GM12878 (cell line): ENCODE measurements at regions not wholly inside any gene's neighbourhood (a gene's known extent, or its start where the extent isn't known, plus 50 kb on each side); places are given as distances from the start of the nearest gene placed in this dataset.

Experiments used
- ATAC-seq: fragments of 200-7000 bp; cut with Tn5 transposase; 3 replicates; pipeline ENCODE4 v1.9.1; 2020; ENCODE audit warnings: mild to moderate bottlenecking, moderate library complexity
- BruUV-seq: library from RNA; stranded (reverse); fragments of 400-500 nt; replicated peaks from 2 replicates; lab custom pipeline; 2021; lab: Mats Ljungman, UMichigan
- CTCF ChIA-PET: fragments of 300-600 bp; sonication (Branson Sonifier 250); formaldehyde crosslinking; extraction: SDS; loops from one replicate; lab custom pipeline; 2021; ENCODE audit warnings: inconsistent platforms; lab: Yijun Ruan, JAX
- POLR2A ChIA-PET: fragments of 350-600 bp; formaldehyde crosslinking; extraction: SDS; loops from one replicate; lab custom pipeline; 2021; ENCODE audit warnings: inconsistent platforms; lab: Charles Lee
- RAD21 ChIA-PET: fragments of 300-600 bp; sonication (Branson Sonifier 250); formaldehyde crosslinking; loops from one replicate; lab custom pipeline; 2023; ENCODE audit warnings: antibody characterized with exemption; ENCODE audit not compliant: unreplicated experiment; lab: Charles Lee
- SMC1A ChIA-PET: fragments of 300-600 bp; sonication (Branson Sonifier 250); formaldehyde crosslinking; loops from one replicate; lab custom pipeline; 2023; ENCODE audit not compliant: unreplicated experiment, uncharacterized antibody; lab: Charles Lee
- DNase-seq: peaks from one replicate; pipeline ENCODE4 v3.0.0-alpha.2; 2011; ENCODE audit warnings: low read depth, low spot score
- FAIRE-seq: peaks from 3 replicates; lab custom pipeline; 2011; peaks lifted over from hg19 to GRCh38; lab: Jason Lieb, UNC
- H2AFZ ChIP-seq: 2 replicates; pipeline ENCODE4 v1.6.0; 2011; ENCODE audit warnings: low read depth, low read length, control low read depth; ENCODE audit not compliant: control insufficient read depth
- H3K27ac ChIP-seq: 2 replicates; pipeline ENCODE4 v1.5.1; 2011; ENCODE audit warnings: control low read depth; ENCODE audit not compliant: control insufficient read depth, insufficient read depth
- H3K27me3 ChIP-seq, 2 experiments: replicated peaks in 1 of 2; 2 replicates each; pipeline versions ENCODE4 v1.6.0 to v1.6.1; 2011; ENCODE audit warnings: low read length in 1 of 2; ENCODE audit not compliant: control insufficient read depth in 2 of 2, insufficient read depth in 2 of 2
- H3K36me3 ChIP-seq, 2 experiments: 2 replicates each; pipeline ENCODE4 v1.5.1; 2011; ENCODE audit warnings: low read length in 1 of 2; ENCODE audit not compliant: control insufficient read depth in 2 of 2, insufficient read depth in 2 of 2
- H3K4me1 ChIP-seq: 2 replicates; pipeline ENCODE4 v1.6.1; 2011; ENCODE audit warnings: mild to moderate bottlenecking, low read length, moderate library complexity, mixed read lengths; ENCODE audit not compliant: control insufficient read depth, insufficient read depth
- H3K4me2 ChIP-seq: 2 replicates; pipeline ENCODE4 v1.6.0; 2011; ENCODE audit warnings: control low read depth; ENCODE audit not compliant: control insufficient read depth, insufficient read depth
- H3K4me3 ChIP-seq: fragments of 200-600 bp; sonication (generic); 2 replicates; pipeline ENCODE4 v1.5.1; 2016
- H3K79me2 ChIP-seq: 2 replicates; pipeline ENCODE4 v1.6.0; 2011; ENCODE audit warnings: low read length; ENCODE audit not compliant: control insufficient read depth, insufficient read depth
- H3K9ac ChIP-seq: 2 replicates; pipeline ENCODE4 v1.8.0; 2011; ENCODE audit warnings: low read length, control low read depth, mixed read lengths; ENCODE audit not compliant: control insufficient read depth, insufficient read depth
- H3K9me3 ChIP-seq: replicated peaks from 3 replicates; pipeline ENCODE4 v1.5.1; 2011; ENCODE audit warnings: mild to moderate bottlenecking, low read length; ENCODE audit not compliant: control insufficient read depth, insufficient read depth
- H4K20me1 ChIP-seq: 2 replicates; pipeline ENCODE4 v1.6.0; 2011; ENCODE audit not compliant: control insufficient read depth, insufficient read depth
- CREM ChIP-seq: IDR thresholded peaks from 2 replicates; pipeline ENCODE4 v1.6.1; 2014; ENCODE audit warnings: antibody characterized with exemption, low read depth
- CTCF ChIP-seq, 3 experiments: IDR thresholded peaks in 2 of 3; conservative IDR thresholded peaks in 1 of 3; 2 replicates each; pipeline ENCODE4 v1.5.1; 2011; ENCODE audit warnings: low read depth in 3 of 3, low read length in 3 of 3, mild to moderate bottlenecking in 3 of 3, control low read depth in 2 of 3, moderate library complexity in 2 of 3, inconsistent platforms in 1 of 3, mixed read lengths in 1 of 3; ENCODE audit not compliant: control insufficient read depth in 2 of 3, insufficient read depth in 1 of 3; ENCODE audit errors: extremely low read depth in 1 of 3
- DPF2 ChIP-seq: fragments of 450-650 bp; IDR thresholded peaks from 2 replicates; pipeline ENCODE4 v1.6.1; 2017; ENCODE audit warnings: mild to moderate bottlenecking
- MTA3 ChIP-seq: IDR thresholded peaks from 2 replicates; pipeline ENCODE4 v1.6.1; 2012; ENCODE audit warnings: low read length, inconsistent platforms, borderline replicate concordance
- NFYA ChIP-seq: IDR thresholded peaks from 2 replicates; pipeline ENCODE4 v1.6.1; 2011; ENCODE audit warnings: low read depth, mild to moderate bottlenecking, low read length, improper control_type of control experiment, borderline replicate concordance
- NR2C2 ChIP-seq: IDR thresholded peaks from 2 replicates; pipeline ENCODE4 v1.6.1; 2011; ENCODE audit warnings: borderline replicate concordance, low read depth; ENCODE audit not compliant: control insufficient read depth, insufficient read length
- PKNOX1 ChIP-seq: fragments of 450-650 bp; IDR thresholded peaks from 2 replicates; pipeline ENCODE4 v1.6.1; 2016; ENCODE audit warnings: mild to moderate bottlenecking
- SRF ChIP-seq, 2 experiments: IDR thresholded peaks; 2 replicates each; pipeline ENCODE4 v1.6.1; 2011; ENCODE audit warnings: low read depth in 2 of 2, low read length in 2 of 2, mild to moderate bottlenecking in 1 of 2, moderate library complexity in 1 of 2
- TCF12 ChIP-seq: IDR thresholded peaks from 2 replicates; pipeline ENCODE4 v1.6.1; 2011; ENCODE audit warnings: low read depth, mild to moderate bottlenecking, low read length
- ZBTB40 ChIP-seq: fragments of 450-650 bp; IDR thresholded peaks from 2 replicates; pipeline ENCODE4 v1.6.1; 2016; ENCODE audit warnings: mild to moderate bottlenecking, moderate library complexity, borderline replicate concordance
- ZNF274 ChIP-seq: IDR thresholded peaks from one replicate; pipeline ENCODE4 v1.8.0; 2011; ENCODE audit not compliant: insufficient read length, insufficient read depth
- WGBS: methylation state at CpG from one replicate; pipeline ENCODE4 v1.1.6; 2016; ENCODE audit warnings: low lambda C conversion rate; ENCODE audit not compliant: insufficient replicate concordance, insufficient coverage; ENCODE audit errors: missing lambda C conversion rate; 5-methylcytosine and 5-hydroxymethylcytosine counted together
- in situ Hi-C: fragments of 300-500 bp; cut with MboI; formaldehyde crosslinking; loops from 9 replicates; pipeline ENCODE4 v1.14.3; 2018; ENCODE audit warnings: mixed read lengths
- intact Hi-C: fragments of 100-400 bp; cut with micrococcal nuclease; formaldehyde crosslinking; loops from one replicate; pipeline ENCODE4 v1.14.2; 2022; ENCODE audit not compliant: unreplicated experiment

GRCh38 chr13:50388481-50388880 is 373.2 kb downstream of the KCNRG start:
- WGBS: 42% methylated on average over 3 of the region's 3 CpGs
- no peaks in the 10 kb centered on the region for H3K9me3 ChIP-seq
- ATAC-seq (no peak), DNase-seq (no peak), FAIRE-seq (no peak)
- BruUV-seq: no TSS peak
- no peak overlapping the region for H3K27ac ChIP-seq
- no peaks in the 10 kb centered on the region for H3K4me1 ChIP-seq
- H3K79me2 ChIP-seq: no peaks in the 10 kb centered on the region
- peaks cover 0 to under 1% of the 10 kb centered on the region in 2 experiments; a peak in 2 of 4 replicates for H3K27me3 ChIP-seq
- H3K4me2 ChIP-seq: no peak overlapping the region
- no peaks in the 10 kb centered on the region for H3K36me3 ChIP-seq
- SMC1A ChIA-PET: no interaction called here
- H3K9ac ChIP-seq: no peak overlapping the region
- POLR2A ChIA-PET: no interaction called here
- no peak for TF ChIP-seq SRF (IDR thresholded peaks at IDR 0.05; ENCODE audit: low read depth in 2 of 2, low read length in 2 of 2)
- TF ChIP-seq CTCF (IDR thresholded peaks at IDR 0.05 in 2 of 3, conservative IDR thresholded peaks at IDR 0.05 in 1 of 3; ENCODE audit: control insufficient read depth in 2 of 3, extremely low read depth in 1 of 3, insufficient read depth in 1 of 3, low read depth in 3 of 3, low read length in 3 of 3): no peak
- TF ChIP-seq ZNF274: no peak
- TF ChIP-seq ZBTB40: no peak
- TF ChIP-seq PKNOX1: no peak
- TF ChIP-seq MTA3: no peak
- TF ChIP-seq NFYA: no peak
- no peak for TF ChIP-seq CREM
- no peak for TF ChIP-seq TCF12
- no peak for TF ChIP-seq DPF2
- no peak for TF ChIP-seq NR2C2
- intact Hi-C loops: no loop called here
- H2AFZ ChIP-seq: no peak overlapping the region
- RAD21 ChIA-PET: no interaction called here
- no peak overlapping the region for H3K4me3 ChIP-seq
- in situ Hi-C loops: no loop called here
- CTCF ChIA-PET: interaction anchor here (0.9 to 2.4 kb wide), 3 partner anchors 10 to 664 kb away, joined by 3 to 15 read pairs (median 3); no protein-coding TSS in a partner anchor
- H4K20me1 ChIP-seq: no peaks in the 10 kb centered on the region
